ENCODE measurements at regions not wholly inside any gene's neighbourhood (a gene's known extent, or its start where the extent isn't known, plus 50 kb on each side); places are given as distances from the start of the nearest gene placed in this dataset.

DNA sequence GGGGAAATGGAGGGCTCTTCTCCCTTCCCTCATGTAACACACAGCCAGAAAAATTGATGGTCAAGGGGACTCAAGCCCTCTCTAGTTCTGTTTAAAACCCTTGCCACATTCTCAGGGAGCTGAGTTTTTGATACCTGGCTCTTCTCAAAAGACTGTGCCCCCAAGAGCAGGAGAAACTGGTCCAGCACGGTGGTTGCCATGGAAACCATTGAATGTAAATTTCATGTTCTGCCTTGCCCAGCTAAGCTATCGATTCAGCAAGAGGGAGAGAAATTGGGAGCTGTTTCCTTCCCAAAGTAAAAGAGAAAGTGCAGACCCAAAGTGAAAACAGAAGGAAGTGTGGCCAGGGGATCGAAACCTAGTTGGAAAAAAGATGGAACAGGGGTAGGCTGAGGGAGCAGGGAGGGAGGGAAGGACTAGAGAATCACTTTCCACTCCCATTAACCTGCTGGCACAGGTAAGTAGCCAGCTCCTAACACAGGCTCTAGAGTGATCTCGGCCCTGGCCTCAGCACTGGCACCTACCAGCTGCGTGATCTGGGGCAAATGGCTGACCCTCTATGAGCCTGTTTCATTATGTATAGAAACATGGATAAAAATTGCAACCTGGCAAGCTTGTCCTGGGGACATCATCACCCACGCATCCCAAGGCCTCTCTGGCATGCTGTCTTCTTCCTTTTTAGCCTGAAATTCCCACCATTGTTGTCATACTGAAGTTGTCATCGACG, 140.9 kb downstream of the TPRA1 start:
- TF ChIP-seq, protein P1, sequence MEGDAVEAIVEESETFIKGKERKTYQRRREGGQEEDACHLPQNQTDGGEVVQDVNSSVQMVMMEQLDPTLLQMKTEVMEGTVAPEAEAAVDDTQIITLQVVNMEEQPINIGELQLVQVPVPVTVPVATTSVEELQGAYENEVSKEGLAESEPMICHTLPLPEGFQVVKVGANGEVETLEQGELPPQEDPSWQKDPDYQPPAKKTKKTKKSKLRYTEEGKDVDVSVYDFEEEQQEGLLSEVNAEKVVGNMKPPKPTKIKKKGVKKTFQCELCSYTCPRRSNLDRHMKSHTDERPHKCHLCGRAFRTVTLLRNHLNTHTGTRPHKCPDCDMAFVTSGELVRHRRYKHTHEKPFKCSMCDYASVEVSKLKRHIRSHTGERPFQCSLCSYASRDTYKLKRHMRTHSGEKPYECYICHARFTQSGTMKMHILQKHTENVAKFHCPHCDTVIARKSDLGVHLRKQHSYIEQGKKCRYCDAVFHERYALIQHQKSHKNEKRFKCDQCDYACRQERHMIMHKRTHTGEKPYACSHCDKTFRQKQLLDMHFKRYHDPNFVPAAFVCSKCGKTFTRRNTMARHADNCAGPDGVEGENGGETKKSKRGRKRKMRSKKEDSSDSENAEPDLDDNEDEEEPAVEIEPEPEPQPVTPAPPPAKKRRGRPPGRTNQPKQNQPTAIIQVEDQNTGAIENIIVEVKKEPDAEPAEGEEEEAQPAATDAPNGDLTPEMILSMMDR (IDR thresholded peaks at IDR 0.05) = no peak
- TF ChIP-seq POLR2A (IDR thresholded peaks at IDR 0.05) (no peak), EP300 (IDR thresholded peaks at IDR 0.05) (no peak)

Measured in ovary (tissue), 3 donors.